ENCODE measurements at regions not wholly inside any gene's neighbourhood (a gene's known extent, or its start where the extent isn't known, plus 50 kb on each side); places are given as distances from the start of the nearest gene placed in this dataset.
"Not testable (repeated sequence)": the region's sequence is repeated elsewhere in the genome, so short reads cannot be mapped to it uniquely, and the experiment has no call there.

GRCh38 chr12:75865315-75865714, 166.3 kb downstream of the PHLDA1 start:
- DNase-seq (ENCODE audit: low read depth), result no peak

- no peak for DNase-seq (ENCODE audit: low read depth)
These were observed 167.4 kb downstream of the PHLDA1 start for GRCh38 chr12:75864161-75864560.

- no peak for DNase-seq (ENCODE audit: low read depth)
These were observed 168.0 kb downstream of the PHLDA1 start for GRCh38 chr12:75863533-75863932.

- no peak for DNase-seq (ENCODE audit: low read depth)
These were observed 168.7 kb downstream of the PHLDA1 start for GRCh38 chr12:75862692-75863471.

GRCh38 chr12:75859868-75860267, 171.7 kb downstream of the PHLDA1 start:
- no peak for DNase-seq (ENCODE audit: low read depth)

- DNase-seq (ENCODE audit: low read depth), result no peak
These were observed 175.3 kb downstream of the PHLDA1 start for GRCh38 chr12:75856235-75856634.

GRCh38 chr12:75855360-75855759, 176.2 kb downstream of the PHLDA1 start:
- DNase-seq (ENCODE audit: low read depth), result no peak

GRCh38 chr12:75854681-75855309, 176.8 kb downstream of the PHLDA1 start:
- no peak for DNase-seq (ENCODE audit: low read depth)

GRCh38 chr12:75854137-75854536, 177.4 kb downstream of the PHLDA1 start:
- DNase-seq (ENCODE audit: low read depth), result not testable (repeated sequence)

- no peak for DNase-seq (ENCODE audit: low read depth)
These were observed 177.9 kb downstream of the PHLDA1 start for GRCh38 chr12:75853626-75854025.

- DNase-seq (ENCODE audit: low read depth), result no peak
These were observed 178.6 kb downstream of the PHLDA1 start for GRCh38 chr12:75852956-75853355.

- DNase-seq (ENCODE audit: low read depth), result no peak
These were observed 179.4 kb downstream of the PHLDA1 start for GRCh38 chr12:75852143-75852542.

GRCh38 chr12:75850721-75851462, 180.7 kb downstream of the PHLDA1 start:
- DNase-seq (ENCODE audit: low read depth), result no peak

GRCh38 chr12:75848961-75849360, 182.6 kb downstream of the PHLDA1 start:
- no peak for DNase-seq (ENCODE audit: low read depth)

- DNase-seq (ENCODE audit: low read depth), result no peak
These were observed 183.1 kb downstream of the PHLDA1 start for GRCh38 chr12:75848431-75848925.

GRCh38 chr12:75846102-75846501, 185.5 kb downstream of the PHLDA1 start:
- no peak for DNase-seq (ENCODE audit: low read depth)

GRCh38 chr12:75844985-75845384, 186.6 kb downstream of the PHLDA1 start:
- no peak for DNase-seq (ENCODE audit: low read depth)

- DNase-seq (ENCODE audit: low read depth), result no peak
These were observed 187.4 kb downstream of the PHLDA1 start for GRCh38 chr12:75844049-75844770.

GRCh38 chr12:75842090-75842489, 189.5 kb downstream of the PHLDA1 start:
- no peak for DNase-seq (ENCODE audit: low read depth)

GRCh38 chr12:75840994-75841355, 190.6 kb downstream of the PHLDA1 start:
- no peak for DNase-seq (ENCODE audit: low read depth)

GRCh38 chr12:75838309-75838708, 193.3 kb downstream of the PHLDA1 start:
- DNase-seq (ENCODE audit: low read depth), result no peak

- DNase-seq (ENCODE audit: low read depth), result no peak
These were observed 193.9 kb downstream of the PHLDA1 start for GRCh38 chr12:75837700-75838099.

Measured in activated T-helper 1 cell treated with Interleukin-2 at 50 U/mL for 16 hours (primary cell).